Dendritic cell treated with granulocyte-macrophage colony-stimulating factor and Interleukin-4, amounts not matched to agents 40 ng/mL and 50 ng/mL, for 4 days (primary cell): ENCODE measurements at regions not wholly inside any gene's neighbourhood (a gene's known extent, or its start where the extent isn't known, plus 50 kb on each side); places are given as distances from the start of the nearest gene placed in this dataset.
"Not testable (repeated sequence)": the region's sequence is repeated elsewhere in the genome, so short reads cannot be mapped to it uniquely, and the experiment has no call there.

Experiments used
- H3K27ac Mint-ChIP-seq: one replicate; pipeline ENCODE4 v1.8.0; 2022; ENCODE audit warnings: mild to moderate bottlenecking, mixed read lengths
- H3K27me3 Mint-ChIP-seq: one replicate; pipeline ENCODE4 v1.8.0; 2022; ENCODE audit warnings: mild to moderate bottlenecking, mixed read lengths
- H3K36me3 Mint-ChIP-seq: one replicate; pipeline ENCODE4 v1.8.0; 2022; ENCODE audit warnings: low read depth, mixed read lengths
- H3K4me1 Mint-ChIP-seq: one replicate; pipeline ENCODE4 v1.8.0; 2022; ENCODE audit warnings: low read depth, mixed read lengths
- H3K4me3 Mint-ChIP-seq: one replicate; pipeline ENCODE4 v1.8.0; 2022; ENCODE audit warnings: mild to moderate bottlenecking, moderate library complexity, mixed read lengths
- H3K9me3 Mint-ChIP-seq: one replicate; pipeline ENCODE4 v1.8.0; 2022; ENCODE audit warnings: mixed read lengths
- intact Hi-C: fragments of 100-400 bp; cut with micrococcal nuclease; formaldehyde crosslinking; loops from one replicate; pipeline ENCODE4 v1.15.0; 2022

- H3K4me1 Mint-ChIP-seq, result no peaks in the 10 kb centered on the region
- H3K36me3 Mint-ChIP-seq, result no peaks in the 10 kb centered on the region
- no peak overlapping the region for H3K27ac Mint-ChIP-seq
- H3K4me3 Mint-ChIP-seq, result no peak overlapping the region
- no peaks in the 10 kb centered on the region for H3K9me3 Mint-ChIP-seq
- peaks cover 2% of the 10 kb centered on the region for H3K27me3 Mint-ChIP-seq
- intact Hi-C loops, result no loop called here
Observed at GRCh38 chr10:120022357-120022756, 129.8 kb downstream of the SEC23IP start.

GRCh38 chr10:120034236-120034635 is 141.7 kb downstream of the SEC23IP start:
- H3K27me3 Mint-ChIP-seq, result peaks cover 1% of the 10 kb centered on the region
- intact Hi-C loops, result no loop called here
- H3K36me3 Mint-ChIP-seq, result no peaks in the 10 kb centered on the region
- no peaks in the 10 kb centered on the region for H3K9me3 Mint-ChIP-seq
- H3K4me1 Mint-ChIP-seq, result no peaks in the 10 kb centered on the region
- no peak overlapping the region for H3K27ac Mint-ChIP-seq
- no peak overlapping the region for H3K4me3 Mint-ChIP-seq

GRCh38 chr10:120039046-120039445 is 146.5 kb downstream of the SEC23IP start:
- intact Hi-C loops, result no loop called here
- Mint-ChIP-seq H3K36me3 (no peaks in the 10 kb centered on the region), H3K9me3 (no peaks in the 10 kb centered on the region), H3K4me1 (no peaks in the 10 kb centered on the region), H3K27ac (no peak overlapping the region), H3K4me3 (no peak overlapping the region), H3K27me3 (no peaks in the 10 kb centered on the region)

GRCh38 chr10:120039826-120040225 is 147.3 kb downstream of the SEC23IP start:
- H3K27me3 Mint-ChIP-seq, result no peaks in the 10 kb centered on the region
- no peaks in the 10 kb centered on the region for H3K4me1 Mint-ChIP-seq
- no peaks in the 10 kb centered on the region for H3K9me3 Mint-ChIP-seq
- intact Hi-C loops, result no loop called here
- no peak overlapping the region for H3K4me3 Mint-ChIP-seq
- no peaks in the 10 kb centered on the region for H3K36me3 Mint-ChIP-seq
- H3K27ac Mint-ChIP-seq, result no peak overlapping the region

GRCh38 chr10:120041807-120042559 is 149.5 kb downstream of the SEC23IP start:
- intact Hi-C loops, result no loop called here
- no peak overlapping the region for H3K27ac Mint-ChIP-seq
- no peaks in the 10 kb centered on the region for H3K27me3 Mint-ChIP-seq

GRCh38 chr10:120042705-120043104 is 150.2 kb downstream of the SEC23IP start:
- no peak overlapping the region for H3K27ac Mint-ChIP-seq
- no peaks in the 10 kb centered on the region for H3K27me3 Mint-ChIP-seq
- H3K4me1 Mint-ChIP-seq, result no peaks in the 10 kb centered on the region
- intact Hi-C loops, result no loop called here
- no peaks in the 10 kb centered on the region for H3K36me3 Mint-ChIP-seq
- H3K4me3 Mint-ChIP-seq, result no peak overlapping the region
- H3K9me3 Mint-ChIP-seq, result no peaks in the 10 kb centered on the region

More at GRCh38 chr10:120041807-120042559, 149.5 kb downstream of the SEC23IP start:
- Mint-ChIP-seq H3K9me3 (no peaks in the 10 kb centered on the region), H3K36me3 (no peaks in the 10 kb centered on the region), H3K4me1 (no peaks in the 10 kb centered on the region), H3K4me3 (no peak overlapping the region)

- H3K27ac Mint-ChIP-seq, H3K36me3 Mint-ChIP-seq, H3K27me3 Mint-ChIP-seq, H3K4me1 Mint-ChIP-seq, H3K9me3 Mint-ChIP-seq, intact Hi-C loops, H3K4me3 Mint-ChIP-seq: not testable (repeated sequence)
Observed at GRCh38 chr10:120047373-120047772, 154.8 kb downstream of the SEC23IP start.

- no peaks in the 10 kb centered on the region for H3K36me3 Mint-ChIP-seq
- intact Hi-C loops, result no loop called here
- no peak overlapping the region for H3K4me3 Mint-ChIP-seq
- no peaks in the 10 kb centered on the region for H3K27me3 Mint-ChIP-seq
- no peak overlapping the region for H3K27ac Mint-ChIP-seq
- H3K9me3 Mint-ChIP-seq, result no peaks in the 10 kb centered on the region
- H3K4me1 Mint-ChIP-seq, result no peaks in the 10 kb centered on the region
Observed at GRCh38 chr10:120047926-120048325, 155.4 kb downstream of the SEC23IP start.

- Mint-ChIP-seq H3K9me3 (no peaks in the 10 kb centered on the region), H3K4me3 (no peak overlapping the region), H3K27ac (no peak overlapping the region), H3K27me3 (no peaks in the 10 kb centered on the region), H3K4me1 (no peaks in the 10 kb centered on the region), H3K36me3 (no peaks in the 10 kb centered on the region)
- intact Hi-C loops, result no loop called here
Observed at GRCh38 chr10:120048391-120048790, 155.9 kb downstream of the SEC23IP start.

- H3K9me3 Mint-ChIP-seq, result no peaks in the 10 kb centered on the region
- intact Hi-C loops, result no loop called here
- no peaks in the 10 kb centered on the region for H3K27me3 Mint-ChIP-seq
- H3K4me1 Mint-ChIP-seq, result no peaks in the 10 kb centered on the region
- no peak overlapping the region for H3K27ac Mint-ChIP-seq
- H3K4me3 Mint-ChIP-seq, result no peak overlapping the region
- no peaks in the 10 kb centered on the region for H3K36me3 Mint-ChIP-seq
Observed at GRCh38 chr10:120051671-120052070, 159.1 kb downstream of the SEC23IP start.

GRCh38 chr10:120052964-120053702 is 160.6 kb downstream of the SEC23IP start:
- no peaks in the 10 kb centered on the region for H3K9me3 Mint-ChIP-seq

GRCh38 chr10:120059790-120060189 is 167.3 kb downstream of the SEC23IP start:
- H3K4me3 Mint-ChIP-seq, H3K27ac Mint-ChIP-seq, H3K27me3 Mint-ChIP-seq, H3K36me3 Mint-ChIP-seq, intact Hi-C loops, H3K9me3 Mint-ChIP-seq, H3K4me1 Mint-ChIP-seq: not testable (repeated sequence)

More at GRCh38 chr10:120052964-120053702, 160.6 kb downstream of the SEC23IP start:
- intact Hi-C loops, result no loop called here
- H3K27ac Mint-ChIP-seq, result no peak overlapping the region
- no peak overlapping the region for H3K4me3 Mint-ChIP-seq
- H3K36me3 Mint-ChIP-seq, result no peaks in the 10 kb centered on the region
- peaks cover 1% of the 10 kb centered on the region for H3K27me3 Mint-ChIP-seq
- no peaks in the 10 kb centered on the region for H3K4me1 Mint-ChIP-seq

- no peak overlapping the region for H3K27ac Mint-ChIP-seq
- no peaks in the 10 kb centered on the region for H3K4me1 Mint-ChIP-seq
- no peaks in the 10 kb centered on the region for H3K9me3 Mint-ChIP-seq
- H3K36me3 Mint-ChIP-seq, result no peaks in the 10 kb centered on the region
- peaks cover 2% of the 10 kb centered on the region for H3K27me3 Mint-ChIP-seq
- H3K4me3 Mint-ChIP-seq, result no peak overlapping the region
- intact Hi-C loops, result no loop called here
Observed at GRCh38 chr10:120067427-120067826, 174.9 kb downstream of the SEC23IP start.

- intact Hi-C loops, result no loop called here
- Mint-ChIP-seq H3K27ac (no peak overlapping the region), H3K4me3 (no peak overlapping the region), H3K4me1 (no peaks in the 10 kb centered on the region), H3K9me3 (no peaks in the 10 kb centered on the region), H3K36me3 (no peaks in the 10 kb centered on the region), H3K27me3 (peaks cover 2% of the 10 kb centered on the region)
Observed at GRCh38 chr10:120069700-120070099, 177.2 kb downstream of the SEC23IP start.
